Activated naive CD8-positive, alpha-beta T cell treated with anti-CD3 and anti-CD28 coated beads, Interleukin-2, amount 10 ng/mL, durations not matched to agents 7 days and 5 days (primary cell): ENCODE measurements at regions not wholly inside any gene's neighbourhood (a gene's known extent, or its start where the extent isn't known, plus 50 kb on each side); places are given as distances from the start of the nearest gene placed in this dataset.

Experiments used
- ATAC-seq: fragments of 150-1000 bp; cut with Tn5 transposase; one replicate; pipeline ENCODE4 v1.10.0; 2021; ENCODE audit warnings: low read depth, moderate library complexity
- POLR2A ChIA-PET: fragments of 350-600 bp; sonication (Branson Sonifier 250); formaldehyde crosslinking; loops from one replicate; lab custom pipeline; 2021; ENCODE audit warnings: antibody characterized with exemption; lab: Charles Lee
- DNase-seq: peaks from one replicate; pipeline ENCODE4 v3.0.0; 2021
- H3K27ac Mint-ChIP-seq: one replicate; pipeline ENCODE4 v1.8.0; 2022; ENCODE audit warnings: mild to moderate bottlenecking, mixed read lengths
- H3K27me3 Mint-ChIP-seq: one replicate; pipeline ENCODE4 v1.8.0; 2022; ENCODE audit warnings: mild to moderate bottlenecking, moderate library complexity, mixed read lengths
- H3K36me3 Mint-ChIP-seq: one replicate; pipeline ENCODE4 v1.8.0; 2021; ENCODE audit warnings: mild to moderate bottlenecking, mixed read lengths
- H3K4me1 Mint-ChIP-seq: one replicate; pipeline ENCODE4 v1.8.0; 2021; ENCODE audit warnings: mixed read lengths
- H3K4me3 Mint-ChIP-seq: one replicate; pipeline ENCODE4 v1.8.0; 2022; ENCODE audit warnings: mild to moderate bottlenecking, moderate library complexity, mixed read lengths
- H3K9me3 Mint-ChIP-seq: one replicate; pipeline ENCODE4 v1.8.0; 2021; ENCODE audit warnings: mixed read lengths

DNA sequence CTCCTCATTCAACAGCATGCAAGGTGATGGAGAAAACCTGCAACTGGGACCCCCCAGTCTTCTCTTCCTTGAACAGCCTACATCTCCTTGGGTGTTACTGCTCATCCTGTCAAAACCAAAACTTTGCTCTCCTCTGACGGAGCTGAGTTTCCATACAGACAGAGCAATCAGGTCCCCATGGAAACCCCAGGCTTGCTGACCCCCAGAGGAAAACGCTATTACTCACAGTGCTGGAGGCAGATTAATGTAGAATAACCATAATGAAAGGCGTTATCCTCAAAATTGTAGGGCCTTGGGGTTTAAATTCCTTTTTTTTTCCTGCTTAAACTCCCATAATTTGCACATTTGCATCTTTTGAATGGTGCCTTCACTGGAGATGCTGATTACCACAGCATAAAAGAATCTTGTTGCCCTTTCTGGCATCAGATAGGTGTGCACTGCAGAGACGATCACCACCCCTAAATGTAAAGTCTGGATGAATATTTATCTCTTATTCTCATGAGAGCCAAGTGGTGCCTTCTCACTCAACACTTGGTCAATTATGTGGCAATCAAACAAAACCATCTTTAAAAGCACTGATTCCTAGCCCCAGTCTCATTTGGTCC is 126.3 kb downstream of the MSX2 start:
- Mint-ChIP-seq H3K36me3 (no peaks in the 10 kb centered on the region), H3K4me3 (no peak overlapping the region), H3K27me3 (peaks cover 2% of the 10 kb centered on the region), H3K9me3 (no peaks in the 10 kb centered on the region), H3K4me1 (no peaks in the 10 kb centered on the region), H3K27ac (no peak overlapping the region)
- POLR2A ChIA-PET, result no interaction called here
- ATAC-seq (no peak), DNase-seq (no peak)

DNA sequence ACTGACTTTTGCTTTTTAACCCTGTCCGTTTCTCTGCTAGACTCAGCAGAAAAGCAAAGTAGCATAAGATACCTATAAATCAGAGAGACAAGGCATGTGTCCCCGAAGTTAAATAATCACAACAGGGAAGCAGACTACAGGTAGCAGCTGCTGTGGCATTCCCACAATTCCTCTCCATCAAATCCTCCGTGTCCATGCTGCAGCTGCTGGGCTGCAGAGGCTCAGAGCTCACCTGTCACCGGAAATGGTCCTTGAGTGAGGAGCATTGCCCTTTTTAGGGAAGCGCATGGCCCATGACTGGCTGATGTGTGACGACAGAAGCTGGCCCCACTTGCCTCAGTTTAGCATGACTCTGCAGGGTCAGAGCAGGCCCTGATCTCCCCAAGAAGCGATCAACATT is 125.0 kb downstream of the MSX2 start:
- Mint-ChIP-seq H3K27ac (no peak overlapping the region), H3K36me3 (no peaks in the 10 kb centered on the region), H3K27me3 (peaks cover 2% of the 10 kb centered on the region), H3K4me1 (no peaks in the 10 kb centered on the region), H3K9me3 (no peaks in the 10 kb centered on the region), H3K4me3 (no peak overlapping the region)
- no peak for ATAC-seq
- POLR2A ChIA-PET, result no interaction called here
- DNase-seq, result no peak

DNA sequence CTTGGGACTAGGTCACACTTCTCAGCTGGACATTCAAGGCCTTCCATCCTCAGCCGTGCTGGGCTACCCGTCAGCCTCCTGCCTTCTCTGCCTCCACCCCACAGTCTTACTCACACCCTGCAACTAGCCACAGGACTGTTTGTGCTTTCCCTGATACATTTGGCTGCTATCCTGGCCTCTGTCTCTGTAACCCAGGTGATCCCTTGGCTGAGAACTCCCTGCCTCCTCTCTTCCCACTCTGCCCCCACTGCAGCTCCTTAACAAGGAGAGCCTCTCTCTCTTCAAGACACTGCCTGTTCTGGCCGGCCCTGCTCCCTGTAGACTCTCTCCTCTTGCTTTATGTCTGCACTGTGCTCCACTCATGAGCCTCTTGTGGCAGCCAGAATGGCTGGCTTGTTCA is 120.6 kb downstream of the MSX2 start:
- Mint-ChIP-seq H3K9me3 (no peaks in the 10 kb centered on the region), H3K36me3 (no peaks in the 10 kb centered on the region), H3K4me1 (no peaks in the 10 kb centered on the region), H3K27me3 (peaks cover 2% of the 10 kb centered on the region), H3K27ac (no peak overlapping the region), H3K4me3 (no peak overlapping the region)
- DNase-seq (no peak), ATAC-seq (no peak)
- POLR2A ChIA-PET, result no interaction called here

DNA sequence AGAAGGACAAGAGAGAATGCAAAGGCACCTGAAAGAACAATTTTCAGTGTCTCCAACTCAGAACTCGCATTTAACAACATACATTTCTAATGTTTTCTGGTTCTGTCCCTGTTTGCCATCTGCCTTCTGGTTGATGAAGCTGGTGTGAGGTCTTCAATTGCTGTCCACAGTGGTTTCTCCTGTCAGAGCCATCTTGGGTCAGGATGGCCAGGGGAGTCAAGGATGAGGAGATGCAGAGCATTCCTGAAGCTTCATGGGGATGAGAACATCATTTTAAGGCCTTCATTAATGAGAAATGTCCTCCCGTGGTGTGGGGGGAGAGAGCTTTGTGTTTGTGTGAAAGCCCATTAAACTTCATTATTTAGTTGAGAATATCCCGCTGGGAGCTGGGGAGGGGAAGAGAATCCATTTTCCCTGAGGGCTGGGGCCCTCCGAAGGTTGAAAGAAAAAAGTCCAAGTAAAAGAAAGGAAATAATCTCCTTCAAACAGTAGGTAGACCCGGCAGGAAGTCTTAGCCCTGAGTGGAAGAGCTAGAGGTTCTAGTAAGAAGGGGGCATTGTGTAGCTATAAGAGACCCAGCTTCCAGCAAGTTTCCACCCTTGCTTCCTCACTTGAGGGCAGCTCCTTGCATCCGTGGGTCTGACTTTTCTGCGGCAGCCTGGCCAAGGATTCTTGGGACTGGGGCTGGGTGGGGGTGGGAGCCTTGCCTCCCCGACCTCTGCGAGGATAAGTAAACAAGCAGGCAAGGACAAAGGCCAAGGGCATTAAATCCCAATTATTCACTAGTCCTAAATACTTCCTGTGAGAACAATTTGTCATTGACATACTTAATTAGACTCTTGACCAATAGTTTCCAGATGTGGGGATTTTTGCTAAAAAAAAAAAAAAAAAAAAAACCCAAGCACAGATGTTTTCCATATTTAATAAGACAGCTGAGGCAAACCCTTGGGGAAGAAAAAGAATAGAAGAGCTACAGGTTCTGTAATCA is 119.2 kb downstream of the MSX2 start:
- POLR2A ChIA-PET, result no interaction called here
- ATAC-seq (no peak), DNase-seq (no peak)
- Mint-ChIP-seq H3K27me3 (peaks cover 2% of the 10 kb centered on the region), H3K4me3 (no peak overlapping the region), H3K27ac (no peak overlapping the region), H3K36me3 (no peaks in the 10 kb centered on the region), H3K9me3 (no peaks in the 10 kb centered on the region), H3K4me1 (no peaks in the 10 kb centered on the region)

DNA sequence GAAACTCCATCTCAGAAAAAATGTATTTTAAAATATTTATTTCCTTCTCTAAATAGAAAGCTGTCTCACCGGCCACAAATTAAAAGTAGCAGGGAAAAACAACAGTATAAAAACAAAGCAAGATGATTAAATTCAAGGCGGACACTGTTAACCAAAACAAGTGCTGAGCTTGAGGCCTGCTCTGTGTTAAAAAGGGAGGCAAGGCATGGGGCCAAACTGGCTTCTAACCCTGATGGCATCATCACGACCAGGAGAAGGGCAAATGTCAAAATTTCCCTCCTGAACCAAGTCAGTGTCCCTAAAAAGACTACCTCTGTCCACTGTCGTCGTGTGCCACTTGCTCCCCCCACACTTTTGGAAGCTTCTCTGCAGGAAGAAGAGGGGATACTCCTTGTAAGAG is 116.1 kb downstream of the MSX2 start:
- H3K4me1 Mint-ChIP-seq, result no peaks in the 10 kb centered on the region
- no peaks in the 10 kb centered on the region for H3K27me3 Mint-ChIP-seq
- no peaks in the 10 kb centered on the region for H3K9me3 Mint-ChIP-seq
- POLR2A ChIA-PET, result no interaction called here
- ATAC-seq (no peak), DNase-seq (no peak)
- H3K4me3 Mint-ChIP-seq, result no peak overlapping the region
- H3K36me3 Mint-ChIP-seq, result no peaks in the 10 kb centered on the region
- no peak overlapping the region for H3K27ac Mint-ChIP-seq

DNA sequence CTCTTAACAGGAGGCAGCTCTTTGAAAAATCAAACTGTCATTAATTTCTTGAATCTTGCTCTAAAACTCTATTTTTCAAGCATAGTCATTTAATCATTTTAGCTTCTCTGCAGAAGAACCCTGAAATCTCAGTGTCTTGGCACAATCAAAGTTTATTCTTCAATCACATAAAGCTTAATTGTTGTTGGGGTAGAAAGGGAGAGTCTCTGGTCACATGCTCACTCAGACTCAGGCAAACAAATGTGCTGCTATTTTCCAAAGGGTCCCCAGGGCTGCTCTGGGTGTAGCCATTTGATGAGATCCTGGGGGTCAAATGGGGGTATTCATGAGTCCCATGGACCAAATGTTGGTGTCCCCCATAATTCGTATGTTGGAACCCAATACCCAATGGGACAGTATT is 114.8 kb downstream of the MSX2 start:
- DNase-seq (no peak), ATAC-seq (no peak)
- H3K27ac Mint-ChIP-seq, result no peak overlapping the region
- no peaks in the 10 kb centered on the region for H3K36me3 Mint-ChIP-seq
- H3K27me3 Mint-ChIP-seq, result no peaks in the 10 kb centered on the region
- no peaks in the 10 kb centered on the region for H3K9me3 Mint-ChIP-seq
- H3K4me3 Mint-ChIP-seq, result no peak overlapping the region
- POLR2A ChIA-PET, result no interaction called here
- no peaks in the 10 kb centered on the region for H3K4me1 Mint-ChIP-seq

DNA sequence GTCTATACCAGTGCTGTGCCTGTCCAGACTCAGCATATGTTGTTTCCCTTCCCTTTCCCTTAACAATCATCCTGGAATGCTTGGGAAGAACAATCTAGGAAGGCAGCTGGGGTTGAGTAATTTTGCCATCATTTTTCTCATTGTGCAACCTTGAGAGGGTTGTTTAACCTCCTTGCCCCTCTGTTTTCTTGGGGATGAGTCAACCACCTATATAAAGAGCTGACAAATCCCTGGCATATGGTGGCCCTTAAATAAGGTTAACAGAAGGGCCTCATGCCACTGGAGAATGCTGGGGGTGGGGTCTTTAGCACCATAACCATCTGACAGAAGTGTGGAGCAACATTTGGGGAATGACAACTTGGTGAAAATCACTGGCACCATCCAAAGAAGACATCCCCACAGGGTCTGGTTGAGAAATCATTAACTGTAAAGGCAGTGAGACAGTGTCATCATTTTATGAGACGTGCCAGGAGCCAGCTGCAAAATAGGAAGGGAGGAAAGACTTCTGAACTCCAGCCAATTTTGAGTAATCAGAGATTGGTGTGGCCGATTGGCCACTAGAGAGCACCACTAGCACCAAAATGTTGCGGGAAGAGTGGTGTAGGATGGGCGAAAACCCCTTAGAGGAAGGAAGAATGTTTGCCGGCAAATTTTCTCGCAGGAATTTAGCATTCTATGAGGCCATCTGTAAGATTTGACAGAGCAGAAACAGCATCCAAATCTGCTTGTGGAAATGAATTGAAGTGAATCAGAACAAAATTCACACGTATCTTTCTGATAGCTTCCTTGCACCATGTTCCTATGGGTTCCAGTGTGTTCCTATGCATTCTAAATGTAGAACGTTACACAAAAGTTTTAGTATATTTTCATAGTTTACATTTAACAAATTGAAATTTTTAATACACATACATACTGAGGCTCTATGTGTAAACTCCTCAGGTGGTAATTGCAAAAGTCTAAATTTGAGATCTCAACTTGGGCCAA is 113.8 kb downstream of the MSX2 start:
- Mint-ChIP-seq H3K36me3 (no peaks in the 10 kb centered on the region), H3K4me1 (no peaks in the 10 kb centered on the region), H3K9me3 (no peaks in the 10 kb centered on the region), H3K27ac (no peak overlapping the region), H3K27me3 (no peaks in the 10 kb centered on the region), H3K4me3 (no peak overlapping the region)
- no peak for ATAC-seq
- no peak for DNase-seq
- POLR2A ChIA-PET, result no interaction called here

DNA sequence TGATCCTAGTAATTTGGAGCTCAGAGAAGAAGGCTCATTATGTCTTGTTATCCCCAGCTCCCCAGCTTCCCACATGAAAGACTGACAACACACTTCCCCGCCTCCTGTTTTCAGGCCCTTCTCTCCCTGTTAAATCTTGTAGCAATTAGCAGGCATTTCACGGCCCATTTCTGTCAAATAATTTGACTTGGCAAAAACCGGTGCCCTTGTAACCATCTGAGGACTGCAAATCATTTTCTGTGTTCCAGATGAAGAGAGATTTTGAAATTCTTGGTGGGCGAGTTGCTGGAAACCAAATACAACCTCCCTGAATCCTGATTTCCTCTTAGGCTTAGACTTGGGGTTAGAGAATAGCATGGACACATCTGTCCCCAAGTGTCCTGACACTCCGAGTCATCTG is 109.7 kb downstream of the MSX2 start:
- Mint-ChIP-seq H3K27me3 (no peaks in the 10 kb centered on the region), H3K4me1 (no peaks in the 10 kb centered on the region), H3K36me3 (no peaks in the 10 kb centered on the region), H3K9me3 (no peaks in the 10 kb centered on the region), H3K27ac (no peak overlapping the region), H3K4me3 (no peak overlapping the region)
- no peak for DNase-seq
- POLR2A ChIA-PET, result no interaction called here
- ATAC-seq, result no peak

DNA sequence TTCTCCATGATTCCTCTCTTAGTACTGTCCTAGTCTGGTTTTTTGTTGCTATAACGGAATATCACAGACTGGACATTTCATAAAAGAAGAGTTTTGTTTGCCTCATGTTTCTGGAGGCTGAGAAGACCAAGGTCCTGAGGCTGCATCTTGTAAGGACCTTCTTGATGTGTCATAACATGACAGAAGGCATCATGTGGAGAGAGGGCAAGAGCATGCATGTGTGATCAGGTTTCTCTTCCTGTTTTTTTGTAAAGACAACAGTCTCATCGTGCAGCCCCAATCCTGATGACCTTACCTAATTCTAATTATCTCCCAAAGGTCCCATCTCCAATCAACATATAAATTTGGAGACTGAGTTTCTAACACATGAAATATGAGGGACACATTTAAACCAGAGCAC is 108.4 kb downstream of the MSX2 start:
- Mint-ChIP-seq H3K4me3 (no peak overlapping the region), H3K9me3 (no peaks in the 10 kb centered on the region), H3K36me3 (no peaks in the 10 kb centered on the region), H3K27ac (no peak overlapping the region), H3K4me1 (no peaks in the 10 kb centered on the region), H3K27me3 (no peaks in the 10 kb centered on the region)
- ATAC-seq (no peak), DNase-seq (no peak)
- POLR2A ChIA-PET, result no interaction called here

DNA sequence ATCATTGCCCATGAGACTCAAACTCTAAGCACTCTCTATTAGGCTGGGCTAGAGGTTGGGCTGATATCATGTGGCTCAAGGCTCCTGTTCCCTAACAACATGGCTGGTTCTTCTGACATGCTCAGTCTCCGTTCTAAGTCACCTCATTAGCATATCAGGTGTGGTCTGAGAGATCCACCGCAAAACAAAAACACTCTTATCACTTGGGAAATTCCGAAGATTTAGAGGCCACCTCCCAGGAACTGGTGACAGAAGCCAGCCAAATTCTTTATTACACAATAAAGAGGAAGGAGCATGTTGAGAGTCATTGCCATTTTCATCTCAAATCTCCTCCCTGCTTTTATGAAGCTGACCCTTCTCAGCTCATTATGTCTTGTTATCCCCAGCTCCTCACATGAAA is 107.6 kb downstream of the MSX2 start:
- Mint-ChIP-seq H3K4me1 (no peaks in the 10 kb centered on the region), H3K36me3 (no peaks in the 10 kb centered on the region), H3K27ac (no peak overlapping the region), H3K9me3 (no peaks in the 10 kb centered on the region), H3K27me3 (no peaks in the 10 kb centered on the region), H3K4me3 (no peak overlapping the region)
- DNase-seq, result no peak
- POLR2A ChIA-PET, result no interaction called here
- ATAC-seq, result no peak

DNA sequence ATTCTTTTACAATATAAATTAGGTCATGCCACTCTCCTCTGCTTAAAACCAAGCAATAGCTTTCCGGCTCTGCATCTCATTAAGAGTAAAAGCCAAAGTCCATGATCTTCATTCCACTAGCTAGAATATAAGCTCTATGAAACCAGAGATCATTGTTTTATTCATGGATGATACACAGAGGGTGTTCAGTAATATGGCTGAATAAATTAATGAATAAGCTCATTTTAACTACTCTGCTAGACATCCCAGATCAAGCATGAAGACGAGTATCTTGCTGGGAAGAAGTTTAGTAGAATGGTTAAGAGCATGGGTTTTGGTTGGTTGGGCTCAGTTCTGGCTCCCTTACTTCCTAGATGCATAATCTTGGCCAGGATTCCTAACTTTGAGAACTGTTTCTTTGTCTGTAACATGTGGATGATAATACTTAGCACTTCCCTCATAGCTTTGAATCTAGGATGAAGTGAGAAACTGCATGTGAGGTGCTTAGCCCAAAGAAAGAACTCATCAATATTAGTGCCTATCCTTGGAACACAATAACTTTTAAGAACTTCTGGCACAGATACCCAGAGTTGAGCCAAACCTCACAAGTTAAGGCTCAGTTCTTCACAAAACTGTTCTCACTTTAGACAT is 106.8 kb downstream of the MSX2 start:
- no peaks in the 10 kb centered on the region for H3K36me3 Mint-ChIP-seq
- no peaks in the 10 kb centered on the region for H3K27me3 Mint-ChIP-seq
- DNase-seq (no peak), ATAC-seq (no peak)
- no peak overlapping the region for H3K27ac Mint-ChIP-seq
- H3K4me3 Mint-ChIP-seq, result no peak overlapping the region
- H3K9me3 Mint-ChIP-seq, result no peaks in the 10 kb centered on the region
- no peaks in the 10 kb centered on the region for H3K4me1 Mint-ChIP-seq
- POLR2A ChIA-PET, result no interaction called here

DNA sequence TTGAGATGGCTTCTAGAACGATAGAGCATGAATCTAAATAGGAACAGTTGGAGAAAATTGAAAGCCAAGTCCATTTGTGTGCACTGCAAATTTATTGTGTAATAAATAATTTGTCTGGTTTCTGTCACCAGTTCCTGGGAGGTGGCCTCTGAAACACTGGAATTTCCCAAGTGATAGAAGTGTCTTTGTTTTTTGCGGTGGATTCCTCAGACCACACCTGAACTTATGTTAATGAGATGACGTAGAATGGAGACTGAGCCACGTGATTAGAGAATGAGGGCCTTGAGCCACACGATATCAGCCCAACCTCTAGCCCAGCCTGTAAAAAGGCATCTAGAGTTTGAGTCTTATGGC is 105.1 kb downstream of the MSX2 start:
- POLR2A ChIA-PET, result no interaction called here

More for the DNA sequence above, 105.1 kb downstream of the MSX2 start:
- H3K27me3 Mint-ChIP-seq, result no peaks in the 10 kb centered on the region
- no peak for DNase-seq
- H3K4me1 Mint-ChIP-seq, result no peaks in the 10 kb centered on the region
- no peaks in the 10 kb centered on the region for H3K36me3 Mint-ChIP-seq
- ATAC-seq, result no peak
- no peaks in the 10 kb centered on the region for H3K9me3 Mint-ChIP-seq
- H3K27ac Mint-ChIP-seq, result no peak overlapping the region
- H3K4me3 Mint-ChIP-seq, result no peak overlapping the region
